K562 (cell line): ENCODE measurements at regions not wholly inside any gene's neighbourhood (a gene's known extent, or its start where the extent isn't known, plus 50 kb on each side); places are given as distances from the start of the nearest gene placed in this dataset.

Experiments used
- ATAC-seq: fragments of 200-7000 bp; cut with Tn5 transposase; 3 replicates; pipeline ENCODE4 v1.9.1; 2020; ENCODE audit warnings: moderate library complexity
- BruUV-seq: library from RNA; stranded (reverse); fragments of 400-500 nt; replicated peaks from 2 replicates; lab custom pipeline; 2021; lab: Mats Ljungman, UMichigan
- CTCF ChIA-PET: fragments of 300-600 bp; formaldehyde crosslinking; extraction: SDS; loops from one replicate; lab custom pipeline; 2021; ENCODE audit warnings: low intra/inter-chr PET ratio; lab: Yijun Ruan, JAX
- POLR2A ChIA-PET: fragments of 300-600, 350-650 bp; sonication (Branson Sonifier 250); formaldehyde crosslinking; extraction: SDS; loops from one replicate; lab custom pipeline; 2021; ENCODE audit warnings: antibody characterized with exemption, inconsistent platforms; lab: Yijun Ruan, JAX
- DNase-seq, 4 experiments: peaks; one replicate each; pipeline versions ENCODE4 v3.0.0 to v3.0.0-alpha.2; 2011 to 2018; ENCODE audit warnings: low spot score in 3 of 4, mixed read lengths in 3 of 4; ENCODE audit errors: extremely low read depth in 1 of 4
- FAIRE-seq: peaks from 2 replicates; lab custom pipeline; 2011; peaks lifted over from hg19 to GRCh38; lab: Jason Lieb, UNC
- H2AFZ ChIP-seq: 2 replicates; pipeline ENCODE4 v1.6.0; 2011; ENCODE audit warnings: low read depth, low read length, control low read depth, inconsistent platforms
- H3K27ac ChIP-seq: fragments of 200-600 bp; 3 replicates; pipeline ENCODE4 v1.8.0; 2011; ENCODE audit warnings: low read depth, mild to moderate bottlenecking, control low read depth, inconsistent platforms, low read length, moderate library complexity, mixed read lengths; ENCODE audit errors: extremely low read depth
- H3K27me3 ChIP-seq, 2 experiments: fragments of 300-600 bp in 1 of 2; 2 replicates in 1 of 2; 3 replicates in 1 of 2; pipeline versions ENCODE4 v1.6.0 to v1.8.0; 2011; ENCODE audit warnings: inconsistent platforms in 2 of 2, low read length in 2 of 2, mild to moderate bottlenecking in 1 of 2, mixed read lengths in 1 of 2, moderate library complexity in 1 of 2; ENCODE audit not compliant: control insufficient read depth in 2 of 2, insufficient read depth in 2 of 2
- H3K36me3 ChIP-seq: fragments of 300-600 bp; 3 replicates; pipeline ENCODE4 v1.8.0; 2011; ENCODE audit warnings: mild to moderate bottlenecking, low read length, inconsistent platforms; ENCODE audit not compliant: control insufficient read depth, insufficient read depth
- H3K4me1 ChIP-seq, 2 experiments: fragments of 200-600 bp in 1 of 2; replicated peaks in 1 of 2; 2 replicates in 1 of 2; 3 replicates in 1 of 2; pipeline versions ENCODE4 v1.5.1 to v1.8.0; 2011; ENCODE audit warnings: inconsistent platforms in 2 of 2, low read length in 2 of 2, mild to moderate bottlenecking in 1 of 2, mixed read lengths in 1 of 2, moderate library complexity in 1 of 2; ENCODE audit not compliant: control insufficient read depth in 2 of 2, insufficient read depth in 2 of 2
- H3K4me2 ChIP-seq: 2 replicates; pipeline ENCODE4 v1.6.1; 2011; ENCODE audit warnings: low read length, control low read depth, inconsistent platforms, mixed read lengths; ENCODE audit not compliant: insufficient read depth
- H3K4me3 ChIP-seq: fragments of 200-600 bp; sonication (generic), shearing (Covaris generic); 2 replicates; pipeline ENCODE4 v1.5.1; 2016; ENCODE audit warnings: control low read depth, inconsistent platforms
- H3K79me2 ChIP-seq: fragments of 200-600 bp; 3 replicates; pipeline ENCODE4 v1.8.0; 2011; ENCODE audit warnings: low read length, inconsistent platforms; ENCODE audit not compliant: control insufficient read depth, insufficient read depth
- H3K9ac ChIP-seq, 2 experiments: 2 replicates each; pipeline versions ENCODE4 v1.6.0 to v1.6.1; 2011; ENCODE audit warnings: low read depth in 2 of 2, low read length in 2 of 2, control low read depth in 1 of 2, inconsistent platforms in 1 of 2, mild to moderate bottlenecking in 1 of 2, mixed read lengths in 1 of 2; ENCODE audit not compliant: insufficient read depth in 1 of 2
- H3K9me1 ChIP-seq: one replicate; pipeline ENCODE4 v1.6.0; 2011; ENCODE audit warnings: inconsistent platforms, mild to moderate bottlenecking, low read length, moderate library complexity; ENCODE audit not compliant: control insufficient read depth, insufficient read depth
- H3K9me3 ChIP-seq: replicated peaks from 2 replicates; pipeline ENCODE4 v1.5.1; 2011; ENCODE audit warnings: low read depth, low read length, inconsistent platforms; ENCODE audit not compliant: control insufficient read depth, insufficient read depth
- H4K20me1 ChIP-seq: replicated peaks from 2 replicates; pipeline ENCODE4 v1.6.1; 2011; ENCODE audit warnings: low read length, inconsistent platforms, mixed read lengths; ENCODE audit not compliant: control insufficient read depth, insufficient read depth
- BRCA1 ChIP-seq, 2 experiments: fragments of 450-650 bp in 1 of 2; sonication (generic) in 1 of 2; formaldehyde crosslinking in 1 of 2; IDR thresholded peaks; 2 replicates each; pipeline versions ENCODE4 v1.5.0 to v1.6.1; 2017 to 2020; ENCODE audit warnings: mild to moderate bottlenecking in 1 of 2, missing genetic modification reagents in 1 of 2
- CREB1 ChIP-seq, 2 experiments: sonication (generic) in 1 of 2; formaldehyde crosslinking in 1 of 2; IDR thresholded peaks; 2 replicates each; pipeline versions ENCODE4 v1.6.1 to v1.8.0; 2012 to 2022; ENCODE audit warnings: inconsistent platforms in 1 of 2, mild to moderate bottlenecking in 1 of 2, missing genetic modification reagents in 1 of 2, moderate library complexity in 1 of 2
- DLX4 ChIP-seq: fragments of 250-450 bp; sonication (Bioruptor Pico); IDR thresholded peaks from 2 replicates; pipeline ENCODE4 v1.6.1; 2021; ENCODE audit warnings: mild to moderate bottlenecking
- EZH2 ChIP-seq: IDR thresholded peaks from 2 replicates; pipeline ENCODE4 v1.6.1; 2012; ENCODE audit warnings: low read depth, mild to moderate bottlenecking, inconsistent platforms, low read length, borderline replicate concordance
- FOS ChIP-seq: IDR thresholded peaks from 3 replicates; pipeline ENCODE4 v1.6.1; 2011; ENCODE audit not compliant: insufficient read length; ENCODE audit errors: extremely low read depth
- RBM15 ChIP-seq: fragments of 200-400 bp; formaldehyde crosslinking; IDR thresholded peaks from 2 replicates; pipeline ENCODE4 v1.6.1; 2018; ENCODE audit warnings: mild to moderate bottlenecking, low read length, moderate library complexity; ENCODE audit not compliant: insufficient read depth
- TAF7 ChIP-seq: fragments of 450-650 bp; IDR thresholded peaks from 2 replicates; pipeline ENCODE4 v1.6.1; 2016; ENCODE audit warnings: missing genetic modification characterization, missing compliant biosample characterization
- TARDBP ChIP-seq: fragments of 450-650 bp; IDR thresholded peaks from 2 replicates; pipeline ENCODE4 v1.6.1; 2016
- THRAP3 ChIP-seq: fragments of 450-650 bp; IDR thresholded peaks from 2 replicates; pipeline ENCODE4 v1.6.1; 2016; ENCODE audit warnings: mild to moderate bottlenecking, inconsistent platforms, borderline replicate concordance
- ZNF134 ChIP-seq: fragments of 250-450 bp; sonication (Bioruptor Pico); conservative IDR thresholded peaks from 2 replicates; pipeline ENCODE4 v1.4.0; 2020
- ZNF512 ChIP-seq: IDR thresholded peaks from 2 replicates; pipeline ENCODE4 v1.6.1; 2016; ENCODE audit warnings: missing genetic modification characterization, missing compliant biosample characterization
- WGBS: fragments of 100-300 bp; shearing (Covaris generic); methylation state at CpG from one replicate; pipeline ENCODE4 v1.1.6; 2016; ENCODE audit warnings: low coverage, mixed read lengths; ENCODE audit not compliant: insufficient coverage; ENCODE audit errors: missing lambda C conversion rate; 5-methylcytosine and 5-hydroxymethylcytosine counted together
- in situ Hi-C: fragments of 300-500 bp; cut with MboI; formaldehyde crosslinking; loops from 4 replicates; pipeline ENCODE4 v1.15.0; 2018; ENCODE audit warnings: inconsistent platforms, mixed read lengths
- intact Hi-C: fragments of 100-400 bp; cut with micrococcal nuclease; formaldehyde crosslinking; loops from 2 replicates; pipeline ENCODE4 v1.14.2; 2022
- TF ChIP-seq, protein P1 (sequence below): sonication (generic); formaldehyde crosslinking; IDR thresholded peaks from 2 replicates; pipeline ENCODE4 v1.8.0; 2022; ENCODE audit warnings: mild to moderate bottlenecking, missing genetic modification reagents

GRCh38 chr2:16296038-16296290, 355.6 kb downstream of the MYCN start (continued):
- no peak for TF ChIP-seq THRAP3

DNA sequence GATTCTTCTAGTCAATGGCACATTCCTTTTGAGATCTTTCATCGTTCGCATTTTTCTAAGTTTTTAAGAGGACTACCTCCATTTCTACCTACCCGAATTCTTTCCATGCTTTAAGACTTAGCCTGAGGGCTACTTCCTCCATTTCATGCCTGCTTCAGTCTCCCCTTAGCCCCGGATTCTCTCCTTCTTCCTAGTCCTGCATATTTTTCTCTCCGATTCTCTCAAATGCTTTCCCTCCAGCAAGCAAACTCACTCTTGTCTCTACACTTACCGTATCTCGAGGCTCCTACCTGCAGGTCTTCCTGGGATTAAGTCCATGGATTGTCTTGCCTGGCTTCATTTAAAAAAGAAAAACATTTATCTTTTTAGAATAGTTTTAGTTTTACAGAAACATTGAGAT, 354.4 kb downstream of the MYCN start:
- ChIA-PET POLR2A (no interaction called here), CTCF (no interaction called here)
- H3K4me2 ChIP-seq, result no peak overlapping the region
- peaks cover 0 to 9% of the 10 kb centered on the region in 2 experiments; a peak in 2 of 5 replicates for H3K27me3 ChIP-seq
- FAIRE-seq (no peak), DNase-seq (no peak), ATAC-seq (no peak)
- no peaks in the 10 kb centered on the region for H3K9me1 ChIP-seq
- H3K79me2 ChIP-seq, result no peaks in the 10 kb centered on the region
- no peak overlapping the region for H3K9ac ChIP-seq
- TF ChIP-seq TAF7 (no peak), ZNF512 (tag) (no peak), BRCA1 (IDR thresholded peaks at IDR 0.05) (no peak), BRCA1 (CRISPR knock-in tag; IDR thresholded peaks at IDR 0.05) (no peak), RBM15 (no peak), FOS (no peak), DLX4 (CRISPR knock-in tag) (no peak), EZH2 (no peak), CREB1 (IDR thresholded peaks at IDR 0.05) (no peak), CREB1 (CRISPR knock-in tag; IDR thresholded peaks at IDR 0.05) (no peak), ZNF134 (CRISPR knock-in tag) (no peak), TARDBP (no peak)
- TF ChIP-seq, protein P1, sequence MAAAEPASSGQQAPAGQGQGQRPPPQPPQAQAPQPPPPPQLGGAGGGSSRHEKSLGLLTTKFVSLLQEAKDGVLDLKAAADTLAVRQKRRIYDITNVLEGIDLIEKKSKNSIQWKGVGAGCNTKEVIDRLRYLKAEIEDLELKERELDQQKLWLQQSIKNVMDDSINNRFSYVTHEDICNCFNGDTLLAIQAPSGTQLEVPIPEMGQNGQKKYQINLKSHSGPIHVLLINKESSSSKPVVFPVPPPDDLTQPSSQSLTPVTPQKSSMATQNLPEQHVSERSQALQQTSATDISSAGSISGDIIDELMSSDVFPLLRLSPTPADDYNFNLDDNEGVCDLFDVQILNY (CRISPR knock-in tag), result no peak
- no peak overlapping the region for H3K27ac ChIP-seq
- H3K4me3 ChIP-seq, result no peak overlapping the region
- H2AFZ ChIP-seq, result no peak overlapping the region
- no peaks in the 10 kb centered on the region for H3K4me1 ChIP-seq
- H3K36me3 ChIP-seq, result no peaks in the 10 kb centered on the region
- in situ Hi-C loops (no loop called here), intact Hi-C loops (no loop called here)
- BruUV-seq, result no TSS peak
- no peaks in the 10 kb centered on the region for H4K20me1 ChIP-seq
- WGBS, result 0% methylated on average over 7 of the region's 7 CpGs
- H3K9me3 ChIP-seq, result no peaks in the 10 kb centered on the region
